Heart left ventricle (tissue), 16 donors: ENCODE measurements at regions not wholly inside any gene's neighbourhood (a gene's known extent, or its start where the extent isn't known, plus 50 kb on each side); places are given as distances from the start of the nearest gene placed in this dataset.

ENCODE experiments used
- ATAC-seq, 4 donors: fragments of 200-7000 bp; cut with Tn5 transposase; one replicate each; pipeline ENCODE4 v1.9.1; 2020 to 2022; ENCODE audit warnings: moderate library complexity in 4 of 4, mild to moderate bottlenecking in 3 of 4, moderate number of reproducible peaks in 1 of 4
- DNase-seq, 5 donors: peaks; one replicate each; pipeline ENCODE4 v3.0.0-alpha.2; 2020
- H3K27ac ChIP-seq, 12 donors: fragments of 200-600 bp; sonication (generic) in 4 of 12; one replicate each; pipeline versions ENCODE4 v1.5.0 to v1.8.0; 2016 to 2022; ENCODE audit warnings: mild to moderate bottlenecking in 2 of 12
- H3K27me3 ChIP-seq, 9 donors: fragments of 200-600 bp; sonication (generic) in 2 of 9; one replicate each; pipeline versions ENCODE4 v1.5.1 to v1.8.0; 2016 to 2022; ENCODE audit warnings: mild to moderate bottlenecking in 3 of 9
- H3K36me3 ChIP-seq, 9 donors: fragments of 200-600 bp; sonication (generic) in 2 of 9; one replicate each; pipeline versions ENCODE4 v1.5.0 to v1.8.0; 2018 to 2022; ENCODE audit warnings: mild to moderate bottlenecking in 2 of 9
- H3K4me1 ChIP-seq, 12 donors: fragments of 200-600 bp; sonication (generic) in 4 of 12; one replicate each; pipeline versions ENCODE4 v1.5.0 to v1.8.0; 2016 to 2022; ENCODE audit warnings: mild to moderate bottlenecking in 3 of 12
- H3K4me3 ChIP-seq, 12 donors: fragments of 200-600 bp; sonication (generic) in 4 of 12; one replicate each; pipeline versions ENCODE4 v1.5.0 to v1.8.0; 2017 to 2022; ENCODE audit warnings: mild to moderate bottlenecking in 9 of 12, moderate library complexity in 4 of 12
- H3K9me3 ChIP-seq, 12 donors: fragments of 200-600 bp; sonication (generic) in 4 of 12; one replicate each; pipeline versions ENCODE4 v1.5.0 to v1.8.0; 2016 to 2022; ENCODE audit warnings: mild to moderate bottlenecking in 1 of 12
- POLR2A ChIP-seq, 2 donors: fragments of 450-650 bp; IDR thresholded peaks; one replicate each; pipeline ENCODE4 v1.6.1; 2017; ENCODE audit warnings: antibody characterized with exemption in 2 of 2, mild to moderate bottlenecking in 2 of 2, moderate library complexity in 2 of 2
- WGBS, 4 donors: extraction: QIAGEN DNeasy Blood & Tissue Kit in 2 of 4; methylation state at CpG; one replicate each; pipeline versions ENCODE4 v1.1.5 to v1.1.7; 2013 to 2018; 5-methylcytosine and 5-hydroxymethylcytosine counted together
- intact Hi-C, 10 donors: fragments of 100-400 bp; cut with DNase I; formaldehyde crosslinking; loops; one replicate each; pipeline versions ENCODE4 v1.11.1 to v1.14.2; 2022
- TF ChIP-seq, protein P1 (sequence below), 12 donors: fragments of 200-600 bp; sonication (generic) in 4 of 12; IDR thresholded peaks; one replicate each; pipeline versions ENCODE4 v1.5.0 to v1.8.0; 2018 to 2022; ENCODE audit warnings: antibody characterized with exemption in 12 of 12, mild to moderate bottlenecking in 5 of 12
- donor health status: ischemic (EF 13 %, LVEDD 7.1; RV severe dilation, severe dysfunction).
- donor health status: healthy with polysubstance abuse.
- donor health status: DM: no; HTN: yes; CAD: no.
- donor health status: DM: no; HTN: no; CAD: no.
- donor health status: ischemic (EF 25% LVEDD 6.9; RV normal size, moderate dysfunction).
- donor health status: ischemic (EF 25% LVEDD 5.7; RV mildly dilated, moderate dysfunction).
- donor health status: healthy.
- donor health status: DM: yes; HTN: yes; CAD: no.
- donor health status: ischemic (EF 35%, LVEDD 5.7; RV mildly dilated, moderate dysfunction).
- donor health status: nonischemic (EF 11% LVEDD 7.7; RV severe dilation, severe dysfunction).
- donor health status: DM: yes; HTN: yes; CAD: no.
- donor health status: PGD.
- donor health status: ischemic (EF 29% LVEDD 5.4; RV normal size, mild dysfunction).
- donor health status: nonischemic (EF 23%, LVEDD 6.1; RV moderate dilation, normal function).

DNA sequence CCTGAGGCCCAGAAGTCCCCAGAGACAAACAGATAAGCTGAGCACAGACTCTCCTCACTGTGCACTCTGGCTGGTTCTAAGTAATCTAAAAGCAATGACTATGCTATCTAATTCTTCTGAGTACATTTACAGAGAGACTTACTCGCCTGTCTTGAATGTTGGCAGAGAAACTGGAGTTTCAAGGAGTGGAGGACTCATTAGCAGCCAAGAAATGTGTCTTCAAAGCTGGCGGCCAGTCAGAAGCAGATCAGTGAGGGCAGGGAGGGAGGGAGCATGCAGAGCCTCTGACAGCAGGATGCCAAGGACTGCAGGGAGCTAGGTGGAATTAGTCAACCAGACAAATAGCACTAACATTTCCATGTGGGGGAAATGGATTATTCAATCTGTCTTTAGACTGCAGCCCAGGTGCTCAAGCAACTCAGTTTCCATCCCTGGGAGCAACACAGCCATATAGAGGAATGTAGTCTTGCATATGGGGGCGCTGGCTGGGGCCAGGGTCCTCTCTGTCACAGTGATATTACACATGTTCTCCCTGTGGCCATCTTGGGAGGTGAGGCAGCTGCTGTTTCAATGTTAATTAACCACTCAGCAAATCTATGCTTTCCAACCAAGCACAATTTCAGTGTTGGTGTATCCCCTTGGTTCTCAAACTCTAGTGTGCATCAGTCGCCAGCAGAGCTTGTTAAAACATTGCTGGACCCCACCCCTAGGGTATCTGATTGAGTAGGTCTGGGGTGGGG, 97.9 kb downstream of the CCNA1 start:
- no peak for TF ChIP-seq POLR2A (IDR thresholded peaks at IDR 0.05)
- TF ChIP-seq, protein P1, sequence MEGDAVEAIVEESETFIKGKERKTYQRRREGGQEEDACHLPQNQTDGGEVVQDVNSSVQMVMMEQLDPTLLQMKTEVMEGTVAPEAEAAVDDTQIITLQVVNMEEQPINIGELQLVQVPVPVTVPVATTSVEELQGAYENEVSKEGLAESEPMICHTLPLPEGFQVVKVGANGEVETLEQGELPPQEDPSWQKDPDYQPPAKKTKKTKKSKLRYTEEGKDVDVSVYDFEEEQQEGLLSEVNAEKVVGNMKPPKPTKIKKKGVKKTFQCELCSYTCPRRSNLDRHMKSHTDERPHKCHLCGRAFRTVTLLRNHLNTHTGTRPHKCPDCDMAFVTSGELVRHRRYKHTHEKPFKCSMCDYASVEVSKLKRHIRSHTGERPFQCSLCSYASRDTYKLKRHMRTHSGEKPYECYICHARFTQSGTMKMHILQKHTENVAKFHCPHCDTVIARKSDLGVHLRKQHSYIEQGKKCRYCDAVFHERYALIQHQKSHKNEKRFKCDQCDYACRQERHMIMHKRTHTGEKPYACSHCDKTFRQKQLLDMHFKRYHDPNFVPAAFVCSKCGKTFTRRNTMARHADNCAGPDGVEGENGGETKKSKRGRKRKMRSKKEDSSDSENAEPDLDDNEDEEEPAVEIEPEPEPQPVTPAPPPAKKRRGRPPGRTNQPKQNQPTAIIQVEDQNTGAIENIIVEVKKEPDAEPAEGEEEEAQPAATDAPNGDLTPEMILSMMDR (IDR thresholded peaks at IDR 0.05), result no peak
- H3K27ac ChIP-seq, result no peak overlapping the region
- H3K4me1 ChIP-seq, result peaks cover 0 to 6% (median 0%) of the 10 kb centered on the region in 12 donors
- intact Hi-C loops, result no loop called here
- DNase-seq (no peak), ATAC-seq (peak in 1 of 4 donors; percentile 36)
- H3K36me3 ChIP-seq, result no peaks in the 10 kb centered on the region
- no peak overlapping the region for H3K4me3 ChIP-seq
- H3K9me3 ChIP-seq, result no peaks in the 10 kb centered on the region
- no peaks in the 10 kb centered on the region for H3K27me3 ChIP-seq
- 40 to 60% (median 46%) methylated on average over 4 of the region's 4 CpGs for WGBS, 4 donors

DNA sequence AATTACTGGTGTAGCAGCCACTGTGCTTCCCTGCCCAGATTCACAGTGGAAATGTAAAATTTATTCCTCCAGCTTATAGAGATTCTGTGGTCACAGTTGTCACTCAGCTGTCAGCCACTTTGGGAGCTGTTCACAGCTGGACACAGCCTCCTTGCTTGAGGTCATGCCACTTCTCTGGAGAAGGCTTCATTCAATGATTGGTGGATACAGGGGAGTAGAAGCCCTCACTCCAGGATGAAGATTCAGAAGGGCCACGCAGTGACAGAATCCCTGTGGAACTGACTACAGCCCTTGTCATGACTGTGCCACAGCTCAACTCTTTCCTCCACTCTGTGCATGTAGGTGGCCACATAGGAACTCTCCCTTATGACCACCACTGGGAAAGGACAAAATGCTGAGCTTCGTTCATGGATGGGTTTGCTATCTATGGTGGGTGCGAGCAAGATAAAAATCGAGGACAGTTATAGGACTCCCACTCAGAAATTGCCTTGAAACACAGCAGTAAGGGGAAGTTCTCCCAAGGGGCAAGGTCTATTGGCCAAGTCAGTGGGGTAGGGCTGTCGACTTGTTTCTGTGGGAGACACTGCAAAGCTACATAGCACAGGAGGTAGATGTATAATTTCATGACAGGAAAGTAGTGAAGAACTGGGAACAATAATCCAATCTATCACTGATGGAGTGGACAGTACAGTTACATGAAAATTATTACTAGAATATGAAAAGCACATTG, 98.7 kb downstream of the CCNA1 start:
- intact Hi-C loops, result no loop called here
- no peaks in the 10 kb centered on the region for H3K36me3 ChIP-seq
- TF ChIP-seq POLR2A (IDR thresholded peaks at IDR 0.05), result no peak
- TF ChIP-seq, protein P1 (IDR thresholded peaks at IDR 0.05), result no peak
- WGBS, 4 donors, result 66 to 76% (median 73%) methylated on average over 5 of the region's 5 CpGs
- peaks cover 0 to 6% (median 0%) of the 10 kb centered on the region in 12 donors for H3K4me1 ChIP-seq
- H3K27ac ChIP-seq, result no peak overlapping the region
- H3K27me3 ChIP-seq, result no peaks in the 10 kb centered on the region
- DNase-seq, result no peak
- H3K9me3 ChIP-seq, result no peaks in the 10 kb centered on the region
- H3K4me3 ChIP-seq, result no peak overlapping the region
- no peak for ATAC-seq

DNA sequence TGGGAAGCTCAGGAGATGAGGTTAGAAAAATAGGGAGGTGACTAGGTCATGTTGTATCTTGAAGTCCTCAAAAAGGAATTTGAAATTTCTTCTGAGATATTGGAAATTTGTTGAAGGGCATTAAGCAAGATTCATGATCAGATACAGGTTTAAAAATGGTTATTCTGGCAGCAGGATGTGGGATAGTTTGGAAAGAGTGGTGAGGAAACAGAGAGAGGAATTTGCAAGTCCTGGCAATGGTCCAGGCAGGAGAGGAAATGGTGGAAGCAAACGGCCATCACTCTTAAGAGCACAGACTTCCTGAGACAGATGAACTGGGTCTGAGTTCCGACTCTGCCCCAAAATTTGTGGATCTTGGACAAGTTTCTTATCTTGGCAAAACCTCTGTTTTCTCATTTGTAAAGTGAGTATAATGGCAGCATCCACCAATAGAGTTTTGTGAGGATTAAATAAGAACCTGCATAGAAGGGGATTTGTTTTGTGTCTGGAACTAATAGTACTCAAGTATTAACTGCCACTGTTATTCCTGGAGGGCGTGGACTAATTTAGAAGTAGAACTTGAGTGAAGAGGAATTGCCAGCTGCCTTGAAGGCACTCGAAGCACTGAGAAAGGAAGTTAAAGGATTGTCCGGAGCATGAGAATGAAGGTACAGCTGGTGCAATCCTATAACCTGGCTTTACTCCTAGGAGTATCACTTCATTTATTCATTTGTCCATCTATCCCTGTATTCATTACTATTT, 99.6 kb downstream of the CCNA1 start:
- peaks cover 0 to 6% (median 0%) of the 10 kb centered on the region in 12 donors for H3K4me1 ChIP-seq
- TF ChIP-seq, protein P1 (IDR thresholded peaks at IDR 0.05), result no peak
- no peak overlapping the region for H3K4me3 ChIP-seq
- 43 to 47% (median 45%) methylated on average over 5 of the region's 5 CpGs for WGBS, 4 donors
- intact Hi-C loops, result no loop called here
- no peaks in the 10 kb centered on the region for H3K36me3 ChIP-seq
- no peak overlapping the region for H3K27ac ChIP-seq
- no peak for DNase-seq
- H3K27me3 ChIP-seq, result no peaks in the 10 kb centered on the region
- H3K9me3 ChIP-seq, result no peaks in the 10 kb centered on the region
- no peak for ATAC-seq

DNA sequence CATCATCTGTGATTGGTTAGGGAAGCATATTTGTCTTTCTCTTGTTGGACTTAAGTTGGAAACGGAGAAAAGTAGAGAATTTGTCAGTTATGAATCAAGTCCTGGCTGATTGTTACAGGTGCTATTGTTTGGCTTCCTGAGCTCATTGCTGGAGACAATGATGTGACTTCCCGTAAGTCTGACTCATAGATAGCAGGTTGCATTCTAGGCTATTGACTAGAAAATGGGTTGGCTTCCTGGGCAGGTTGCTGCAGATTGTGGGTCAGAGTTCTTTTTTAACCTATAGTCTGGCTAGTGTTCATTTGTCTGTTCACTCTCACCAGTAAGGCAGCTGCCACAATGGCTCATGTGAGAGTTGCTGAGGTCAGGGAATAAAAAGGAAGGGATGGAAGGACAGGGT, 101.5 kb downstream of the CCNA1 start:
- ATAC-seq, result no peak
- H3K27me3 ChIP-seq, result no peaks in the 10 kb centered on the region
- intact Hi-C loops, result no loop called here
- H3K9me3 ChIP-seq, result peaks cover 0 to 12% (median 6%) of the 10 kb centered on the region in 12 donors
- H3K4me1 ChIP-seq, result peaks cover 0 to 6% (median 0%) of the 10 kb centered on the region in 12 donors
- H3K36me3 ChIP-seq, result no peaks in the 10 kb centered on the region
- no peak for DNase-seq
- H3K27ac ChIP-seq, result no peak overlapping the region
- no peak overlapping the region for H3K4me3 ChIP-seq
- TF ChIP-seq POLR2A (IDR thresholded peaks at IDR 0.05), result no peak
- TF ChIP-seq, protein P1 (IDR thresholded peaks at IDR 0.05), result no peak
- 68 to 73% (median 70%) methylated on average over 2 of the region's 2 CpGs for WGBS, 4 donors
